ENCODE measurements at regions not wholly inside any gene's neighbourhood (a gene's known extent, or its start where the extent isn't known, plus 50 kb on each side); places are given as distances from the start of the nearest gene placed in this dataset.

DNA sequence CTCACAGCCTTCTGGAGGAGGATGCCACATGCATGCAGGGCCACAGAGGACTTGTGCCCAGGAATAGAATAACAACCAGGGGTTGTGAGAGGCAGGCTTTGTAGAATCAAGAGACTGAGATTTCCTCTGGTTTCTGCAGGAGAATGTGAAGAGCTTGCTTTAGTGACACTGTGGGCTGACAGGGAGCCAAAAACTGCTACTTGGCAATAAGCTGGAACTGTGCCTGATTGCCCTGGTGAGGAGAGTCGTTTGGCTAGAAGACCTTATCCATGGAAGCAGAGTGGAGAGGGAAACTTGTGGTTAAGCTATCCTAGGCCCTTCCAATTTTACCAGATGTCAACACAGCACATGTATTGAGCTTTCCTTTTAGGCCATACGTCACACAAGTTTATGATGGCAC lies 902.1 kb downstream of the MRPL39 start (continued):
- TF ChIP-seq CHD7 (IDR thresholded peaks at IDR 0.05; ENCODE audit: insufficient replicate concordance, low read length) (no peak), RXRA (IDR thresholded peaks at IDR 0.05; ENCODE audit: insufficient read depth, low read depth, low read length) (no peak), ZNF274 (IDR thresholded peaks at IDR 0.05; ENCODE audit: borderline replicate concordance, extremely low read depth, low read length) (no peak), POU5F1 (IDR thresholded peaks at IDR 0.05; ENCODE audit: low read depth, low read length) (no peak), CHD1 (IDR thresholded peaks at IDR 0.05; ENCODE audit: low read depth, low read length) (no peak), YY1 (IDR thresholded peaks at IDR 0.05; ENCODE audit: low read depth, low read length) (no peak), MAFK (IDR thresholded peaks at IDR 0.05; ENCODE audit: low read depth, low read length) (no peak), POLR2A (IDR thresholded peaks at IDR 0.05; ENCODE audit: control extremely low read depth in 1 of 2, low read depth in 2 of 2, low read length in 2 of 2) (no peak), GABPA (IDR thresholded peaks at IDR 0.05; ENCODE audit: borderline replicate concordance, insufficient read depth, low read length) (no peak), SAP30 (IDR thresholded peaks at IDR 0.05; ENCODE audit: insufficient read depth, insufficient replicate concordance, low read length) (no peak), EZH2 (IDR thresholded peaks at IDR 0.05; ENCODE audit: low read depth, low read length, severe bottlenecking) (no peak)
